ENCODE measurements at regions not wholly inside any gene's neighbourhood (a gene's known extent, or its start where the extent isn't known, plus 50 kb on each side); places are given as distances from the start of the nearest gene placed in this dataset.

GRCh38 chr4:71863457-71863856 lies 79.6 kb upstream of the GC start:
- CTCF ChIA-PET (ENCODE audit: unreplicated experiment): no interaction called here
- no peak for DNase-seq (ENCODE audit: low spot score)
- H3K4me1 ChIP-seq (ENCODE audit: insufficient read depth, low read length, poor library complexity, severe bottlenecking): no peaks in the 10 kb centered on the region
- H3K27ac ChIP-seq (ENCODE audit: low read depth, low read length, poor library complexity, severe bottlenecking): no peak overlapping the region
- H3K9me2 ChIP-seq (ENCODE audit: insufficient read depth, low read length): no peaks in the 10 kb centered on the region
- POLR2A ChIA-PET: interaction anchor here (0.6 kb wide), 1 partner anchor 561 kb away, joined by 6 read pairs; no protein-coding TSS in a partner anchor
- no peak for TF ChIP-seq CTCF (conservative IDR thresholded peaks at IDR 0.05; ENCODE audit: low read length)
- intact Hi-C loops (cut with micrococcal nuclease; ENCODE audit: unreplicated experiment): no loop called here
- no peaks in the 10 kb centered on the region for H3K36me3 ChIP-seq (ENCODE audit: insufficient read depth, low read length)
- no TSS peak for BruUV-seq (replicated peaks)
- H4K20me1 ChIP-seq (ENCODE audit: insufficient read depth, low read length): no peaks in the 10 kb centered on the region
- no peak overlapping the region for H2AFZ ChIP-seq (ENCODE audit: low read length)
- no peak overlapping the region for H3K4me2 ChIP-seq (ENCODE audit: low read length)
- H3K9me3 ChIP-seq (ENCODE audit: low read length): peaks cover 12% of the 10 kb centered on the region; the same call in 1 of the 2 replicates
- H3K4me3 ChIP-seq (ENCODE audit: low read depth, low read length, poor library complexity, severe bottlenecking): no peak overlapping the region
- no peaks in the 10 kb centered on the region for H3K79me2 ChIP-seq (ENCODE audit: insufficient read depth, low read depth, low read length)

- no peak for TF ChIP-seq EZH2phosphoT487 (IDR thresholded peaks at IDR 0.05; ENCODE audit: borderline replicate concordance, low read depth, low read length)
- no peak for TF ChIP-seq CTCF (conservative IDR thresholded peaks at IDR 0.05; ENCODE audit: low read length)
- Histone ChIP-seq H4K20me1 (ENCODE audit: insufficient read depth, low read length) (no peaks in the 10 kb centered on the region), H3K79me2 (ENCODE audit: insufficient read depth, low read depth, low read length) (no peaks in the 10 kb centered on the region), H3K9me2 (ENCODE audit: insufficient read depth, low read length) (no peaks in the 10 kb centered on the region), H2AFZ (ENCODE audit: low read length) (no peak overlapping the region), H3K36me3 (ENCODE audit: insufficient read depth, low read length) (no peaks in the 10 kb centered on the region), H3K4me3 (ENCODE audit: low read depth, low read length, poor library complexity, severe bottlenecking) (no peak overlapping the region), H3K27ac (ENCODE audit: low read depth, low read length, poor library complexity, severe bottlenecking) (no peak overlapping the region), H3K4me2 (ENCODE audit: low read length) (no peak overlapping the region), H3K9me3 (ENCODE audit: low read length) (peaks cover 12% of the 10 kb centered on the region; the same call in 1 of the 2 replicates), H3K4me1 (ENCODE audit: insufficient read depth, low read length, poor library complexity, severe bottlenecking) (no peaks in the 10 kb centered on the region)
- POLR2A ChIA-PET: interaction anchor here (1.1 kb wide), 1 partner anchor 9 kb away, joined by 3 read pairs; no protein-coding TSS in a partner anchor
- CTCF ChIA-PET (ENCODE audit: unreplicated experiment): no interaction called here
- no peak for DNase-seq (ENCODE audit: low spot score)
- no TSS peak for BruUV-seq (replicated peaks)
- intact Hi-C loops (cut with micrococcal nuclease; ENCODE audit: unreplicated experiment): no loop called here
Observed at GRCh38 chr4:71864380-71864779, 80.5 kb upstream of the GC start.

- intact Hi-C loops (cut with micrococcal nuclease; ENCODE audit: unreplicated experiment): no loop called here
- H3K9me2 ChIP-seq (ENCODE audit: insufficient read depth, low read length): no peaks in the 10 kb centered on the region; the same call in 1 of the 2 replicates
- H3K4me1 ChIP-seq (ENCODE audit: insufficient read depth, low read length, poor library complexity, severe bottlenecking): no peaks in the 10 kb centered on the region
- no TSS peak for BruUV-seq (replicated peaks)
- H3K4me2 ChIP-seq (ENCODE audit: low read length): no peak overlapping the region
- POLR2A ChIA-PET: no interaction called here
- no peaks in the 10 kb centered on the region for H3K79me2 ChIP-seq (ENCODE audit: insufficient read depth, low read depth, low read length)
- H4K20me1 ChIP-seq (ENCODE audit: insufficient read depth, low read length): no peaks in the 10 kb centered on the region
- H3K9me3 ChIP-seq (ENCODE audit: low read length): no peaks in the 10 kb centered on the region
- H3K4me3 ChIP-seq (ENCODE audit: low read depth, low read length, poor library complexity, severe bottlenecking): no peak overlapping the region
- CTCF ChIA-PET (ENCODE audit: unreplicated experiment): no interaction called here
- DNase-seq (ENCODE audit: low spot score): no peak
- no peak for TF ChIP-seq CTCF (conservative IDR thresholded peaks at IDR 0.05; ENCODE audit: low read length)
- TF ChIP-seq EZH2phosphoT487 (IDR thresholded peaks at IDR 0.05; ENCODE audit: borderline replicate concordance, low read depth, low read length): no peak
- no peaks in the 10 kb centered on the region for H3K36me3 ChIP-seq (ENCODE audit: insufficient read depth, low read length)
- H2AFZ ChIP-seq (ENCODE audit: low read length): no peak overlapping the region
- H3K27ac ChIP-seq (ENCODE audit: low read depth, low read length, poor library complexity, severe bottlenecking): no peak overlapping the region
Observed at GRCh38 chr4:71866212-71866885, 82.5 kb upstream of the GC start.

All from OCI-LY7 (cell line).